Pons (tissue), 1 donor: ENCODE measurements at regions not wholly inside any gene's neighbourhood (a gene's known extent, or its start where the extent isn't known, plus 50 kb on each side); places are given as distances from the start of the nearest gene placed in this dataset.
"Not testable (repeated sequence)": the region's sequence is repeated elsewhere in the genome, so short reads cannot be mapped to it uniquely, and the experiment has no call there.

Experiments
- DNase-seq: peaks from one replicate; pipeline ENCODE4 v3.0.0-alpha.2; 2016; ENCODE audit warnings: low spot score

DNA sequence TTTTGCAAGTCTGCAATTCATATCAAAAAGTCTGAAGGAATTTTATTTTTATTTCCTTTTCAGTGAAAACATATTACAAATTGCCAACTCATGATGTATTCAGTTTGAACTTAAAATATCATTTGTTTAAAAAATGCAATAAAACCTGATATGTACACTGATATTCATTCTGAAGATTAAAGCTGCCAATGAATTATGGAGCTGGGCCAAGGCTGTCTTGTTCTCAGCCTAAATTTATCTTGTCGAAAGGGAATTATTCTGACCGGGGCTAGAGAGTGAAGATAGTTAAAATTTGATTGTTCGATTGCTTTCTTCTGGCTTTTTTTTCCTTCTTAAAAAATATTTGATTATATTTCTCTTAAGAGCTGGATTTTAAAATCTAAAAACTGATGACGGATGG lies 54.0 kb upstream of the RBFOX1 start:
- DNase-seq = no peak

DNA sequence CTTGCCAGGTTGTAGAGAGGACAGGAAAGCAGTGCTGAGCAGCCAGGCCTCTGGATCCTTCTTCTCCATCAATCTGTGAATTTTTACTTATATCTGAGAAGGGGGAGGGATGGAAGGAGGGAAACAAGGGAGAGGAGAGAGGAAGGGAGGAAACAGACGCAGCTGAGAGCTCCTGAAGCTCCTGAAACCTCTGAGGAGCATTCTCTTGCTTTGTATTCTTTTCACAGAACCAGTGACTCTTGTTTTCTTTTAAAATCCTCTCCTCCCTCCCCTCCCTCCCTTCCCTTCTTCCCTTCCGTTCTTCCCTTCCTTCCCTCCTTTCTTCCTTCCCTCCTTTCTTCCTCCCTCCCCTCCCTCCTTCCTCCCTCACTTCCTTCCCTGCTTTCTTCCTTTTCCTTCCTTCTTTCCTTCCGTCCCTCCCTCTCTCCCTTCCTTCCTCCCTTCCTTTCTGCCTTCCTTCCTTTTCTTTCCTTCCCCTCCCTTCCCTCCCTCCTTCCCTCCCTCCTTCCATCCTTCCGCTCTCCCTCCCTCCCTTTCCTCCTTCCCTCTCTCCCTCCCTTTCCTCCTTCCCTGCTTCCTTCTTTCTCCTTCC lies 60.0 kb upstream of the RBFOX1 start:
- no peak for DNase-seq

DNA sequence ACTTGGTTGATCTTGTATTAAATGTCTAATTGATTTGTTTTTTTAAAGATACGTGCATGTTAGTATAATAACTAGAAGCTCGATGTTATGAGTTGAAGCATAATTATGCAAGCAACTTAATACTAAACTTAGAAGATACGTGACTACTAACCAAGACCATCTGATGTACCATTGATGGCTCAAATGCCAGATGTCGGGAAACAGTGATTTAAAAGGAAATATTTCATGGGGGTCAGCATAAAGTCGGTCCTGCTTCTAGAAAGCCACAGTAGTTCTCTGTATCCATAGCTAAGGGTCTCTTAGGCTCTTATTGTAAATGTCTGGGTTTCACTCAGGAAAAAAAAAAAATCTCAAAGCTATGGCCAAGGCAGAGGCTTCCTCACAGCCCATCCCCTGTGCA lies 61.2 kb upstream of the RBFOX1 start:
- no peak for DNase-seq

DNA sequence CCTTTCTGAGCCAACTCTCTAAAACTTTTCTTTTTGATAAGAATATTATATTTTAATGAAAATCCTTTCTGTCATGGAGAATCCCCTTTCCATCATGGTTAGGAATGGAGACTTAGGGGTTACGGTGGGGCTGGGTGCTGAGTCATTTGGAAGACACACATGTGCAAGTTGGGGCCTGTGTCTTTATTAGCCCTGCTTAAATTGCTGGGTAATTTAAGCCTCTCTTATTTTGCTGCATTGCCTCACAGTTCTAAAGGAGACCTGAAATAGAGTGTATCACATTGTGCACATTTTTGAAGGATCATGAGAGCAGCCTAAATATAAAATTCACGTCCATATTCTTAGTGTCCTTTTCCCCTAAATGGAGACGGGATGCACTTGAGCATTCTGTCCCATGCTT lies 61.8 kb upstream of the RBFOX1 start:
- no peak for DNase-seq

DNA sequence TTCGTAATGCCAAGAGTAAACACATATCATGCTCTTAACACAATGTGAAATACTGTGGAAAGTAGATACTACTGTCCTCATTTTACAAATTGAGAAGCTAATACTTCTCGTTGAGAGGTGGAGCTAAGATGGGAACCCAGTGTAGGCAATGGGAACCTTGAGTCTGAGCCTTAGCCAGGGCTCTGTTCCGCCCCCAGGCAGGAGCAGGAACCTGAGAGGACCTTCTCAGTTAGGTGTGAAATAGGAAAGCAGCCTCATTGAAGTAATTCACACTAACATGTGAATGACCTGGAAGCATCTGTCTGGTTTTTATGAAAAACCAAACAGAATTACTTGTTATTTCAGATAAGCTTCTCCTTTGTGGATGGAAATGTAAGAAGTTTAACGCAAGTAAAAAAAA lies 62.6 kb upstream of the RBFOX1 start:
- no peak for DNase-seq

DNA sequence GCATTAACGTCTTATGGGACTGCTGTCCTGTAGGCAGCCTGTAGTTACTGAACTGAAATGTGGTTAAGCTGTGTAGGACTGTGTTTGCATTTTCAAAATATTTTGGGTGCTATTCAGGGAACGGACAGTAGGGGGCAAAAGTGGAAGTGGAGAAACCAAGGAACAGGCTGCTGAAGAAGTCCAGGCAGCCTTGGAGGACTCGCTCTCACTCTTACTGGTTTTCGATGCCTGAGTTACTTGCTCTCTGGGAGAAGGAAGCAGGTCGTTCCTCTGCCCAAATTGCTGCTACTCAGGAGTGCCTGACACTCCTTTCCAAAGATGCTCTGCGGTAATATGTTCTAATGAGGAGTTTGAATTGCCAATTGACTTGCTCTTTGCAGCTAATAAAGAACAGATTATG lies 64.5 kb upstream of the RBFOX1 start:
- peak; percentile 58 for DNase-seq

DNA sequence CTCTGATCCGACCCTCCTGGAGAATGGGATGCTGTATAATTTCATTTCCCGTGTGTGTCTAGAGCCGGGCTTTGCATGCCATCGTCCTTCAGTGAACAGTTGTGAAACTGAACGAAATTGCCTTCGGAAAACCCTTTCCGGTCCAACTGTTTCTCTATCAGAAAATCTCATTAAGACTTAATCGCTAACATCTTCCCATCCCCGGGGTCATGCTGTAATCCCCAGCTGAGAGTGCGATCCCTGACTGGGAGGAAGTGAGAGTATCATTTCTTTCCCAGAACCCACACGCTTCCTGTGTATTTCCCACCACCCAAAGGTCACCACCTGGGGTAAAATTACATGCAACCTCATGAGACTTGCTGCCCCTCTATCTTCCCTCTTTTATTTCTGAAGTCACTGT lies 75.6 kb upstream of the RBFOX1 start:
- DNase-seq = no peak

DNA sequence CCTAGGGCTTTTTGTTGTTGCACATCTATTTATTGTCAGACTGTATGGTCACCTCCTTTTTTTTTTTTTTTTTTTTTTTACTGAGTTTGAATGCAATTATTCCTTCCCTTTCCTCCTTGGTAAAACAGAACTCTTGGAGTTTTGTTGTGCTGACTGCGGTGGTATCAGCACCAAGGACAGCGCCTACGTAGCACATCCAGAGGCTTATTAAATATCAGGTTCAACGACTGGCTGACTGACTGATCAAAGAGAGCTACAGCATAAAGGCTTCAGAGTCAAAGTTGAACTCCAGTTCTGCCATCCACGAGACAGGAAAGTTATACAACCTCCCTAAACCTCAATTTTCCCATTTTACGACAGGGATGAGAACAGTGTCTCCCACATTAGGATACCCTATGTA lies 86.1 kb upstream of the RBFOX1 start:
- DNase-seq = no peak

DNA sequence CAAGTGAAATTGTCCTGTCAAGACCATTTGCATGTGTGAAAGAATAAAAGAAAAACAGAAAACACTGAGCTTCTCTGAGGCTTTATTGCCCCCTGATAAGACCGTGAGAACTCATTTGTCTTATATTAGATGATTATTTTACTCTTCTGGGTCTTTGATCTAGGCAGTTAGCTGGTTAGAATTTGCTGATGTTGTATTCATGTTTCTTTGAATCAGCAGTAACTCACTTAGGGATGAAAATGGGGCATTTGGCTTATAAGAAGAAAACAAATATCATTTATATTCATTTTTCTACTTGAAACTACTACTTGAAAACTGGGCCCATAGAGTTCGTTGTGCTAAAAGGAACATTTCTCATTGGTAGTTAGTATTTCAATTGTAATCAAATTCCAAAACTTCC lies 93.1 kb upstream of the RBFOX1 start:
- no peak for DNase-seq

DNA sequence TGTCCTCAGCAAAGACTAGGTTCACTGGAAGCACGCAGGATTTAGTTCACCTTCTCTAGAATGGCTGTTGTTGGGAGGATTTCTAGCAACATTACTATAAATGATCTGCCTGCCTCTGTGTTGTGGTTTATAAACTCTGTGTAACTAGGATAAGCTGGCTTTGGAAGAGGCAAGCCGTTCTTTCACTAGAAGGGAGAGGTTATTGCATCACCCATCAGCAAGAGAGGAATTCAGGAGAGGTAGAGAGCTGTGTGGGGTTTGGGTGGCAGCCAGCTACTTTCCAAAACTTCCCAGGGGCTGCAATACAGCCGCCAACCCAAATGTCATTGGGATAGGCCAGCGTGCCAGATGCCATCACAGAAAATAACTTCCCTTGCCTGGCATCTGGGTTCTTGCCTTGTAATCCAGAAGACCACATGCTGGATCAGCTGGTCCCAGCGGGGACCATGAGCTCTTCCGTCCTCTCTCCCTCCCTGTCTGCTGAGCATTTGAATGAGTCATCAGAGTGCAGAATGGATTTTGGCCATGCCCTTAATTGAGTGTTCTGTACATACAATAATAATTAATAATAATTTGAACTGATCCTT lies 95.7 kb upstream of the RBFOX1 start:
- DNase-seq = peak; percentile 12

DNA sequence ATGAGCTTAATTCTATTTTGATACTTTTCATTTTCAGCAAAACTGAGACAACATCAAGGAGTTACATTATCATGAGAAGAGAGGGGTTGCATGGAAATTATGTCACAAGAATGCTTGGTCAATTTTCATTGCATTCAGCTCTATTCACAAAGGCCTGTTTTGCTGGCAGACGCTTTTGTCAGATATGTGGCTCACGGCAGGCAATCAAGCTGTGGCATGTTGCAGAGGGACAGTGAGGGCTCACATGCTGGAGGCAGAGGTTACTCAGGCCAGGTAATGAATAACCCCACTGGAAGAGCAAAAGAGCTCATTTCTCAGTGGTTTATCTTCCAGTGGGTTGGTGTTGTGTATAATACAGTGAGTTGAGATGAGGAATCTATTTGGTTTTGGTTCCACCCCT lies 98.7 kb upstream of the RBFOX1 start:
- DNase-seq = no peak

DNA sequence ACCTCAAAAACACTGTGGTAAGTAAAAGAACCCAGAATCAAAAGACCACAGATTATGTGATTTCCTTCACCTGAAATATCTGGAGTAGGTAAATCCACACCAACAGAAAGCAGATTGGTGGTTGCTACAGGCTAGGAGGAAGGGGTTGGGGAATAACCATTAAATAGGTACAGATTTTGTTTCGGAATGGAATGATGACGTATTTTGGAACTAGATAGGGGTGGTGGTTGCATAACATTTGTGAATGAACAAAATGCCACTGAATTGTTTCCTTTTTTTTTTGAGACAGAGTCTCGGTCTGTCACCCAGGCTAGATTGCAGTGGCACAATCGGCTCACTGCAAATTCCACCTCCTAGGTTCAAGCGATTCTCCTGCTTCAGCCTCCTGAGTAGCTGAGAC lies 100.9 kb upstream of the RBFOX1 start:
- no peak for DNase-seq

DNA sequence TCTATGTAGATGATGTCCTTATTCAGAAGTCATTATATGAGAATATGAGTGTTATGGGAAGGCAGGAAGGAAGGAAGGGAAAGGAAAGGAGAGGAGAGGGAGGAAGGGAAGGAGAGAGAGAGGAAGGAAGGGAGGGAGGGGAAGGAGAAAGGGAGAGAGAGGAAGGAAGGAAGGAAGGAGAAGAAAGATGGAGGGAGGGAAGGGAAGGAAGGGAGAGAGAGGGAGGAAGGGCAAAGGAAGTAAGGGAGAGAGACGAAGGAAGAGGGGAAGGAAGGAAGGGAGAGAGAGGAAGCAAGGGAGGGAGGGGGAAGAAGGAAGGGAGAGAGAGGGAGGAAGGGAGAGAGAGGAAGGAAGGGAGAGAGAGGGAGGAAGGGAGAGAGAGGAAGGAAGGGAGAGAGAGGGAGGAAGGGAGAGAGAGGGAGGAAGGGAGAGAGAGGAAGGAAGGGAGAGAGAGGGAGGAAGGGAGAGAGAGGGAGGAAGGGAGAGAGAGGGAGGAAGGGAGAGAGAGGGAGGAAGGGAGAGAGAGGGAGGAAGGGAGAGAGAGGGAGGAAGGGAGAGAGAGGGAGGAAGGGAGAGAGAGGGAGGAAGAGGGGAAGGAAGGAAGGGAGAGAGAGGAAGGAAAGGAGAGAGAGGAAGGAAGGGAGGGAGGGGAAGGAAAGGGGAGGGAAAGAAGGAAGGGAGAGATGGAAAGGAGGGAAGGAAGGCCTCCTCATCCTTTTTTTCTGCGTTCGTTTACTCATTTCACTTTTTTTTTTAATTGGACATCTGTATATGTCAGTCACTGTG lies 103.0 kb upstream of the RBFOX1 start:
- not testable (repeated sequence) for DNase-seq

DNA sequence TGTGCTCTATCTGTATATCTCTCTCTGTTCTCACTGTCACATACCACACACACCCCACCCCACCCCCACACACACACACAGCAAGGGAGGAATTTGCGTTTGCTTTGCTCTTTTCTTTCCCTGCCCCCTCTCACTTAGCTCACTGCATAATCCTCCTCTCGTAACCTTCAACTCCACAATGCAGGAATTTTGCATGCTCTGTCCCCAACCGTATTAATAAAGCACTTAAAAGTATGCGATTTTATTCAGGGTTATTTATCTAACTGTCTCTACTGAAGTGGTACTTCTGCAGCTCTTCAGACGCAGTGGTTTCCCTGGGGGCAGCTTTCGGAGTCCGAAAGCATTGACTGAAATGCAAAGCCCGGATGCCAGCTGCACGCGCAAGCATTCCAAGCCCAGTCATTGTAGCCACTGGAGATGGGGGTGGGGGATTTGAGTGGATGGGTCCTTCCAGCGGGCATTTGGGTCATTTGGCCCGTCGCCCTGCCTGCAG lies 105.4 kb upstream of the RBFOX1 start:
- no peak for DNase-seq

DNA sequence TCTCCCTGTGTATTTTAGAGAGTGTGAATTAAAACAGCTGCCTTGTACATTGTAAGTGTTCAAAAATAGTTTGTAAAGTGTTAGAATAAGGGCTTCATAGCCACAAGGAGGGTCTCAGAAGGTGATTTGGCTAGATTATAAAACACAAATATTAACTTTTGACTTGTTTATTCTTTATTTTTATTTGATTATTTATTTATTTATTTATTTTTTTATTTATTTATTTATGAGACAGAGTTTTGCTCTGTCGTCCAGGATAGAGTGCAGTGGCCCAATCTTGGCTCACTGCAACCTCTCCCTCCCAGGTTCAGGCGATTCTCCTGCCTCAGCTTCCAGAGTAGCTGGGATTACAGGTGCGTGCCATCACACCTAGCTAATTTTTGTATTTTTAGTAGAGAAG lies 111.5 kb upstream of the RBFOX1 start:
- DNase-seq = no peak

DNA sequence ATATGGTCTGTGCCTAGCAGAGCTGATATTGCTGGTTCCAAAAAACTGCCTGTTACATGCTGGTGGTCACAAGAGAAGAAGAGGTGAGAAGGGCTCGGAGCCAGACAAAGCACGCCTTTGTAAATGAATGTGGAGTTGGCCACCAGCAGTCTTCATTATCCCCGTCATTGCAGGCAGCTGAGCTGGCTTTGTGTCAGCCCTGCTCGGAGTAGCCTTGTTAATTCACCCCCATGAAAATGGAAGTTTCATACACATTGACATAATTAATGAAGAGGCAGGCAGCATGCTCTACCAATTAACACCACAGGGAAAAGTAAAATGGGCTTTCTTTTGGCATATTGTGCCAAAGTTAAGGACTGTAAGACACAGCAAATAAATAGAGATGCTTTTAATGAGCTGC lies 113.7 kb upstream of the RBFOX1 start:
- peak; percentile 18 for DNase-seq

DNA sequence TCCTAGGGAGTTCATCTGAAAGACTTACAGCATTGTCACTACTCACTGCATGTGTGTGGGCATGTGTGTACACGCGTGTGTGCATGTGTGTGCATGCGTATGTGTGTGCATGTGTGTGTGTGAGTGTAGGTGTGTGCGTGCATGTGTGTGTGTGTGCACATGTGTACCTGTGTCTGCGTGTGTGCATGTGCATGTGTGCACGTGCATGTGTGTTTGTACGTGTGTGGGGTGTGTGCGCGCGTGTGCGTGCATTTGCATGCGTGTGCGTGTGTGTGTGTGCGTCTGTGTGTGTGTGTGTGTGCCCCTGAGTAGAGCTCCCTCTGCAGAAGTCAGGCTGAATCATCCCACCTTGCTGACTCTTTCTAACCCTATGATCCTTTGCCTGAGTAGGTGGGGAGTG lies 114.8 kb upstream of the RBFOX1 start:
- DNase-seq = no peak

DNA sequence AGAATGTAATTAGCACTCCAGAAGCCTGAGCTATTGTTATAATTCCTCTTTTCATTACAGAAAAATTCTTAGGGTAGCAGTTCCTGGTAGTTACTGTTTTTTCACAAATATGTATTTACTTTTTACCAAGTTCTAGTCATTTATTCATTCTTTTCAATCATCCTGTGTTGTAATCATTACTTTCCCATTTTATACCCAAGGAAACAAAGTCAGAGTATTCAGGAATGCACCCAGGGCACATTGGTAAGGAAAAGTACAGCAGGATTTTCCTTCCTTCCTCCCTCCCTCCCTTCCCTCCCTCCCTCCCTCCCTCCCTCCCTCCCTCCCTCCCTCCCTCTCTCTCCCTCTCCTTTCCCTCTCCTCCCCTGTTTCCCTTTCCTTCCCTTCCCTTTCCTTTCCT lies 115.9 kb upstream of the RBFOX1 start:
- DNase-seq = no peak

DNA sequence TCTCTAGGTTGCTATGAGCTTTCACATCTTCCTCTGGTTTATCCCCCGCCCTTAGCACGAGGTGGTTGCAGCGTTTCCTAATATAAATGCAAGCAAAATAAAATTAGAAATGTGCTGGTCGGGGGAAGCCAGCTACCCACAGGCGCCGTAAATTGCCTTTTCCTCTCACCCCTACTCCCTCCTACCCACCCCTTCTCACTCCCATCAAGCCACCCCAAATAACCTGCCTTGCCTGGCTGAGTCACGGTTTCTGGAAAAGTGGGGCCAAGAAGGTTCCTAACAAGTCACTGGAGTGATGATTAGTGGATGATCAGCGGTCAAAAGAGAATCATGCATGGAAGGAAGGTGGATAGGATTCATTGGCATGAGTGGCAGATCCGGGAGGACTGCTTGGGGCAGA lies 120.9 kb upstream of the RBFOX1 start:
- DNase-seq = no peak

DNA sequence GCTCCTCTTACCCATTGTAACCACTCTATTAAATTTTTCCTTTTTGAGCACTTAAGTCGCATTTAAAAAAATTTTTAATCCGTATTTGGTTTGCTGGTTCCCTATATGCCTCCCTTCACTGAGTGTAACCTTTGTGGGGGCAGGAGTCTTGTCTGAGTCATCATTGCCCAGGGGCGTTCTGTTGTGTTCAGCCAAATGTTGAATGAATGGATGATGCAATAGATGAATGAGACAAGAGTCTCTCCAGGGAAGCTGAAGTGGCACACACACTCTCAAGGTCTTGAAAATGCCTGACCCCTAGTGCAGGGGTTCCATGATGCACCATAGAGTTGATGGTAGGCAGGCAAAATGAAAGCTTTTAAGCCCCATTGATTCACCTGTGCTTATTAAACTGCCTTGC lies 123.0 kb upstream of the RBFOX1 start:
- no peak for DNase-seq

DNA sequence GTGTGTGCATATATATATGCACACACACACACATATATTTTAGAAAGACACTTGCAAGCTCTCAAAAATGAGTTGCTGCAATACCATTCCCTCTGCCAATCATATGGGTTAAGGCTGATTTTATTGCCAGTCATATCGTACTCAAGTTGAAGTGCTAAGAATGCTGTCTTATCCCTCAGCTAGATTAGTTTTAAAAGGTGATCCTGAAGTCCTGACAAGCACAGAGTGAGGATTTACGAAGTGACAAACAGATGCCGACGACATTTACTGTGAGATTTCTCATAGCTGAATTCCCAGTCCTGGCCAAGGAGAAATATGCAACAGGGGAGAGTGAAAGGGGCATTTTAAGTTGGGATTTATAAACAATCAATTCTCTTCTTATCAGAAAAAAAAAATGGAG lies 126.2 kb upstream of the RBFOX1 start:
- no peak for DNase-seq

DNA sequence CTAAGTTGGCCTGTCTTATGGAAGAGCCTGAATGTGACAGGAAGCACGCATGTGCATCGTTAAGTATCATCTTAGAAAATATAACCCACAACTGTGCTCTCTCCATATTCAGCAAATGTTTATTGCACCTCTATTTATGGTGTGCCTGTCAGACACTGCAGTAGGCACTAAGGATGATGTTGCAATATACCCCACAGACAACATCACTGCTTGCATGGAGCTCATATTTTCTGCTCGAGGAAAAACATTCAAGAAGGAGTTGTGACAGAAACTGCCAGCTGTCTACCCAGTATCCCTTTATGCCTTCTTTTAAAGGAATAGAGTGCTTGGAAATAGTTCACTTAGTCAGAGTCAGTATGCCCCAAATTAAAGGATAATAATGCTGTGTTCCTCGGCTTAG lies 132.3 kb upstream of the RBFOX1 start:
- no peak for DNase-seq

DNA sequence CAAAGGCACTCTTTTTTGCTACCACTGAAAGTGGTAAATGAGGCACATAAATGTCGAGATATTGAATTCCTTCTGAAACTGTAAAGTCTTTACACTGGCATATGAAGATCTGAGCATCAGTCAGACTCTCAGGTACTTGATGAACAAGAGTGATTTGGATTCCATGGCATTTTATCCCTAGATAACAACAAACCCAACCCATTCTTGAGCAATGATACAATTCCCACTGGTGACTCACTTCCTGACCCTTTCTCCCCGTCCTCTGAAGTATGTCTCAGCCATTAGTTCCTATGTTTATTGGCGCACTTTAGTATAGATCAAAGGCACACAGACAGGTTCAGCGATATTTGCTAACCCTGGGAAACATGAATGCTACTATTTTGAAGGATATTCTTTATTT lies 147.0 kb upstream of the RBFOX1 start:
- DNase-seq = no peak

DNA sequence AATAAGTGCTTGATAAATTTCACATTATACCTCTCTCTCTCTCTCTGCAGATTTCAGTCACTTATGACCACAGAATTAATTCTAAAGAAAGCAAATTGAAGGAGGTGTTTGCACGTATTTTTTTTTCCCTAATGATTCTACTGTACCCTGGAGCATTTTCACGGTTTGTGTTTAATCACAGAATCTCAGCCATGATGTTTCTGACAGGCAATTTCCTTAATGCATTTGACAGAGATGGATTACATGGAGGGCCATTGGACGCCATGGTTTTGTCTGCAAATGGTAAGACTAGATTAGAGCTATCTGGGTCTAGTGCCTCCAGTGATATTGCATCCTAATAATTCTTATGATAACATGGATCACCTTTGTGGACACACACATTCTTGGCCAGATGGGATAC lies 147.5 kb upstream of the RBFOX1 start:
- no peak for DNase-seq
